Common myeloid progenitor, CD34-positive (primary cell): ENCODE measurements at regions not wholly inside any gene's neighbourhood (a gene's known extent, or its start where the extent isn't known, plus 50 kb on each side); places are given as distances from the start of the nearest gene placed in this dataset.

ENCODE experiments used
- CTCF ChIA-PET: fragments of 350-600 bp; sonication (Branson Sonifier 250); formaldehyde crosslinking; loops from one replicate; lab custom pipeline; 2021; ENCODE audit warnings: antibody characterized with exemption; lab: Charles Lee
- POLR2A ChIA-PET: fragments of 350-600 bp; sonication (Branson Sonifier 250); formaldehyde crosslinking; loops from one replicate; lab custom pipeline; 2021; ENCODE audit warnings: antibody characterized with exemption; lab: Charles Lee
- DNase-seq, 3 donors: peaks; one replicate each; pipeline versions ENCODE4 v3.0.0 to v3.0.0-alpha.2; 2013
- H3K27ac ChIP-seq, 2 experiments: 1 replicate in 1 of 2; 2 replicates in 1 of 2; pipeline ENCODE4 v1.7.0; 2013; ENCODE audit warnings: inconsistent platforms in 2 of 2, low read length in 2 of 2, mild to moderate bottlenecking in 2 of 2, low read depth in 1 of 2, moderate library complexity in 1 of 2; ENCODE audit not compliant: severe bottlenecking in 2 of 2, insufficient read depth in 1 of 2, poor library complexity in 1 of 2
- H3K27me3 ChIP-seq, 5 experiments: replicated peaks in 2 of 5; 1 replicate in 3 of 5; 2 replicates in 2 of 5; pipeline versions ENCODE4 v1.6.1 to v1.7.0; 2013; ENCODE audit warnings: low read length in 4 of 5, mild to moderate bottlenecking in 2 of 5, moderate library complexity in 2 of 5, inconsistent platforms in 1 of 5; ENCODE audit not compliant: insufficient read depth in 5 of 5, control insufficient read depth in 4 of 5
- H3K36me3 ChIP-seq, 4 experiments: 1 replicate in 2 of 4; 2 replicates in 2 of 4; pipeline versions ENCODE4 v1.6.1 to v1.7.0; 2013; ENCODE audit warnings: low read length in 3 of 4, control low read depth in 1 of 4, mild to moderate bottlenecking in 1 of 4; ENCODE audit not compliant: control insufficient read depth in 4 of 4, insufficient read depth in 4 of 4
- H3K4me1 ChIP-seq, 4 experiments: 1 replicate in 3 of 4; 2 replicates in 1 of 4; pipeline versions ENCODE4 v1.6.1 to v1.7.1; 2013; ENCODE audit warnings: low read length in 3 of 4, mild to moderate bottlenecking in 3 of 4, control low read depth in 1 of 4, inconsistent platforms in 1 of 4, moderate library complexity in 1 of 4; ENCODE audit not compliant: control insufficient read depth in 4 of 4, insufficient read depth in 4 of 4; ENCODE audit errors: control extremely low read depth in 1 of 4
- H3K4me3 ChIP-seq, 7 experiments: 1 replicate in 4 of 7; 2 replicates in 3 of 7; pipeline versions ENCODE4 v1.5.1 to v1.7.0; 2013; ENCODE audit warnings: mild to moderate bottlenecking in 7 of 7, low read length in 6 of 7, moderate library complexity in 6 of 7, inconsistent platforms in 2 of 7, low read depth in 2 of 7, control low read depth in 1 of 7; ENCODE audit not compliant: insufficient read depth in 4 of 7, control insufficient read depth in 1 of 7; ENCODE audit errors: extremely low read depth in 1 of 7
- H3K9me3 ChIP-seq, 5 experiments: 1 replicate in 4 of 5; 2 replicates in 1 of 5; pipeline versions ENCODE4 v1.6.1 to v1.7.1; 2013; ENCODE audit warnings: low read length in 4 of 5, mild to moderate bottlenecking in 2 of 5, inconsistent platforms in 1 of 5, low read depth in 1 of 5, moderate library complexity in 1 of 5; ENCODE audit not compliant: control insufficient read depth in 4 of 5, insufficient read depth in 2 of 5; ENCODE audit errors: control extremely low read depth in 1 of 5
- WGBS: methylation state at CpG from one replicate; pipeline ENCODE4 v1.1.5; 2013; ENCODE audit not compliant: insufficient coverage; 5-methylcytosine and 5-hydroxymethylcytosine counted together

GRCh38 chr16:6125483-6126259 is 1028.1 kb upstream of the EEF2KMT start:
- no peak for DNase-seq
- ChIA-PET POLR2A (no interaction called here), CTCF (no interaction called here)

GRCh38 chr16:6124136-6124535 is 1026.5 kb upstream of the EEF2KMT start:
- H3K4me1 ChIP-seq, result no peaks in the 10 kb centered on the region
- WGBS, result 43% methylated on average over 1 of the region's 1 CpG
- ChIA-PET POLR2A (no interaction called here), CTCF (no interaction called here)
- no peak overlapping the region for H3K4me3 ChIP-seq
- no peaks in the 10 kb centered on the region for H3K27me3 ChIP-seq
- no peaks in the 10 kb centered on the region for H3K9me3 ChIP-seq
- no peaks in the 10 kb centered on the region for H3K36me3 ChIP-seq
- no peak overlapping the region for H3K27ac ChIP-seq
- no peak for DNase-seq

More at GRCh38 chr16:6125483-6126259, 1028.1 kb upstream of the EEF2KMT start:
- Histone ChIP-seq H3K27me3 (no peaks in the 10 kb centered on the region), H3K4me1 (no peaks in the 10 kb centered on the region), H3K27ac (no peak overlapping the region), H3K36me3 (no peaks in the 10 kb centered on the region), H3K9me3 (no peaks in the 10 kb centered on the region), H3K4me3 (no peak overlapping the region)
- WGBS, result 82% methylated on average over 7 of the region's 8 CpGs

GRCh38 chr16:6122401-6122800 is 1024.8 kb upstream of the EEF2KMT start:
- Histone ChIP-seq H3K4me1 (no peaks in the 10 kb centered on the region), H3K36me3 (no peaks in the 10 kb centered on the region), H3K9me3 (no peaks in the 10 kb centered on the region), H3K27ac (no peak overlapping the region), H3K27me3 (no peaks in the 10 kb centered on the region), H3K4me3 (no peak overlapping the region)
- ChIA-PET CTCF (interaction anchor here (0.6 kb wide), 1 partner anchor 282 kb away, joined by 3 read pairs; no protein-coding TSS in a partner anchor), POLR2A (no interaction called here)
- WGBS, result 69% methylated on average over 3 of the region's 5 CpGs
- no peak for DNase-seq

- Histone ChIP-seq H3K4me1 (no peaks in the 10 kb centered on the region), H3K27me3 (no peaks in the 10 kb centered on the region), H3K9me3 (no peaks in the 10 kb centered on the region), H3K27ac (no peak overlapping the region), H3K4me3 (no peak overlapping the region), H3K36me3 (no peaks in the 10 kb centered on the region)
- DNase-seq, result no peak
- POLR2A ChIA-PET, result no interaction called here
- 90% methylated on average over 1 of the region's 2 CpGs for WGBS
- CTCF ChIA-PET, result no interaction called here
Measured at GRCh38 chr16:6114691-6115090, 1017.1 kb upstream of the EEF2KMT start.

GRCh38 chr16:6113749-6114148 is 1016.2 kb upstream of the EEF2KMT start:
- ChIA-PET POLR2A (no interaction called here), CTCF (no interaction called here)
- H3K4me1 ChIP-seq, result no peaks in the 10 kb centered on the region
- no peaks in the 10 kb centered on the region for H3K36me3 ChIP-seq
- 80% methylated on average over 1 of the region's 6 CpGs for WGBS
- H3K27me3 ChIP-seq, result no peaks in the 10 kb centered on the region
- H3K9me3 ChIP-seq, result no peaks in the 10 kb centered on the region
- DNase-seq, result no peak
- no peak overlapping the region for H3K27ac ChIP-seq
- H3K4me3 ChIP-seq, result no peak overlapping the region

- H3K4me3 ChIP-seq, result no peak overlapping the region
- no peaks in the 10 kb centered on the region for H3K27me3 ChIP-seq
- ChIA-PET POLR2A (no interaction called here), CTCF (no interaction called here)
- H3K4me1 ChIP-seq, result no peaks in the 10 kb centered on the region
- no peaks in the 10 kb centered on the region for H3K36me3 ChIP-seq
- no peaks in the 10 kb centered on the region for H3K9me3 ChIP-seq
- no peak for DNase-seq
- WGBS, result 90% methylated on average over 2 of the region's 2 CpGs
- H3K27ac ChIP-seq, result no peak overlapping the region
Measured at GRCh38 chr16:6112700-6113099, 1015.1 kb upstream of the EEF2KMT start.

- Histone ChIP-seq H3K27ac (no peak overlapping the region), H3K9me3 (no peaks in the 10 kb centered on the region), H3K27me3 (no peaks in the 10 kb centered on the region), H3K4me3 (no peak overlapping the region), H3K36me3 (no peaks in the 10 kb centered on the region), H3K4me1 (no peaks in the 10 kb centered on the region)
- WGBS, result 86% methylated on average over 1 of the region's 1 CpG
- DNase-seq, result no peak
- POLR2A ChIA-PET, result no interaction called here
- CTCF ChIA-PET, result no interaction called here
Measured at GRCh38 chr16:6111390-6111789, 1013.8 kb upstream of the EEF2KMT start.
